Osteoblast (primary cell): ENCODE measurements at regions not wholly inside any gene's neighbourhood (a gene's known extent, or its start where the extent isn't known, plus 50 kb on each side); places are given as distances from the start of the nearest gene placed in this dataset.
"Not testable (repeated sequence)": the region's sequence is repeated elsewhere in the genome, so short reads cannot be mapped to it uniquely, and the experiment has no call there.

Source experiments
- DNase-seq: peaks from one replicate; pipeline ENCODE4 v3.0.0; 2011; ENCODE audit warnings: low spot score, mixed read lengths; ENCODE audit not compliant: insufficient read length; ENCODE audit errors: missing footprints
- H2AFZ ChIP-seq: 2 replicates; pipeline ENCODE4 v1.6.0; 2011; ENCODE audit warnings: mild to moderate bottlenecking, low read length
- H3K27ac ChIP-seq: 2 replicates; pipeline ENCODE4 v1.5.1; 2011; ENCODE audit warnings: mild to moderate bottlenecking, low read depth, low read length, moderate library complexity
- H3K27me3 ChIP-seq: 2 replicates; pipeline ENCODE4 v1.6.0; 2012; ENCODE audit warnings: mild to moderate bottlenecking, control low read depth, inconsistent platforms, low read length, moderate library complexity; ENCODE audit not compliant: insufficient read depth
- H3K36me3 ChIP-seq: 2 replicates; pipeline ENCODE4 v1.5.1; 2011; ENCODE audit warnings: mild to moderate bottlenecking, low read length, control low read depth, moderate library complexity; ENCODE audit not compliant: insufficient read depth
- H3K4me1 ChIP-seq: 2 replicates; pipeline ENCODE4 v1.5.1; 2011; ENCODE audit warnings: mild to moderate bottlenecking, low read length, control low read depth, moderate library complexity; ENCODE audit not compliant: insufficient read depth
- H3K4me2 ChIP-seq: 2 replicates; pipeline ENCODE4 v1.6.0; 2011; ENCODE audit warnings: mild to moderate bottlenecking, low read length; ENCODE audit not compliant: insufficient read depth
- H3K4me3 ChIP-seq: fragments of 200-600 bp; sonication (generic); 3 replicates; pipeline ENCODE4 v1.5.1; 2012; ENCODE audit warnings: mild to moderate bottlenecking, low read length, inconsistent platforms; ENCODE audit not compliant: insufficient read depth
- H3K79me2 ChIP-seq: 2 replicates; pipeline ENCODE4 v1.6.0; 2012; ENCODE audit warnings: mild to moderate bottlenecking, low read length, control low read depth, inconsistent platforms; ENCODE audit not compliant: insufficient read depth
- H3K9me3 ChIP-seq: 2 replicates; pipeline ENCODE4 v1.5.1; 2011; ENCODE audit warnings: low read depth, low read length, control low read depth
- H4K20me1 ChIP-seq: 2 replicates; pipeline ENCODE4 v1.6.0; 2012; ENCODE audit warnings: mild to moderate bottlenecking, low read length, control low read depth; ENCODE audit not compliant: insufficient read depth
- TF ChIP-seq, protein P1 (sequence below): IDR thresholded peaks from 2 replicates; pipeline ENCODE4 v1.5.1; 2011; ENCODE audit warnings: mild to moderate bottlenecking, low read depth, low read length, moderate library complexity; ENCODE audit errors: extremely low read depth

DNA sequence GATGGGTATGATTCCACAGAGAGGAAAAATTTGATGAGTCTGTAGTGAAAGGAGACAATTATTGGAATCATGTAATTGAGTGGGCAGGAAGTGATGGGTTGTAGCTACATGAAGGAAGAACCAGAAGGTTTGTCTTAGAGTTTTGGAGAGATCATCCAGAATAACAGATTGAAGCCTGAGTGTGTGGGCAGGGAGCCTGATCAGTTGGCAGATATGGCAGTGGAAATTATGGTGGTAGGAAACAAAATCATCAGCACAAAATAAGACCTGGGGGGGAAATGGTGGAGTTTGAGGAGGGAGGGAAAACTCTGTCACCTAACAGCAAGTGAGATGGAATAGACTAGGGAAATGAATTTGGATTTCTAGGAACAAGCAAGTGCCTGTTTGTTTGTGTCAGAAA, 606.6 kb upstream of the MAP3K7 start:
- no peak overlapping the region for H3K27ac ChIP-seq
- TF ChIP-seq, protein P1, sequence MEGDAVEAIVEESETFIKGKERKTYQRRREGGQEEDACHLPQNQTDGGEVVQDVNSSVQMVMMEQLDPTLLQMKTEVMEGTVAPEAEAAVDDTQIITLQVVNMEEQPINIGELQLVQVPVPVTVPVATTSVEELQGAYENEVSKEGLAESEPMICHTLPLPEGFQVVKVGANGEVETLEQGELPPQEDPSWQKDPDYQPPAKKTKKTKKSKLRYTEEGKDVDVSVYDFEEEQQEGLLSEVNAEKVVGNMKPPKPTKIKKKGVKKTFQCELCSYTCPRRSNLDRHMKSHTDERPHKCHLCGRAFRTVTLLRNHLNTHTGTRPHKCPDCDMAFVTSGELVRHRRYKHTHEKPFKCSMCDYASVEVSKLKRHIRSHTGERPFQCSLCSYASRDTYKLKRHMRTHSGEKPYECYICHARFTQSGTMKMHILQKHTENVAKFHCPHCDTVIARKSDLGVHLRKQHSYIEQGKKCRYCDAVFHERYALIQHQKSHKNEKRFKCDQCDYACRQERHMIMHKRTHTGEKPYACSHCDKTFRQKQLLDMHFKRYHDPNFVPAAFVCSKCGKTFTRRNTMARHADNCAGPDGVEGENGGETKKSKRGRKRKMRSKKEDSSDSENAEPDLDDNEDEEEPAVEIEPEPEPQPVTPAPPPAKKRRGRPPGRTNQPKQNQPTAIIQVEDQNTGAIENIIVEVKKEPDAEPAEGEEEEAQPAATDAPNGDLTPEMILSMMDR = no peak
- H3K9me3 ChIP-seq = no peaks in the 10 kb centered on the region
- H4K20me1 ChIP-seq = no peaks in the 10 kb centered on the region
- H3K79me2 ChIP-seq = no peaks in the 10 kb centered on the region
- no peak for DNase-seq
- H3K4me2 ChIP-seq = no peak overlapping the region
- no peak overlapping the region for H3K4me3 ChIP-seq
- H3K36me3 ChIP-seq = no peaks in the 10 kb centered on the region
- no peaks in the 10 kb centered on the region for H3K4me1 ChIP-seq
- no peak overlapping the region for H2AFZ ChIP-seq
- H3K27me3 ChIP-seq = no peaks in the 10 kb centered on the region

DNA sequence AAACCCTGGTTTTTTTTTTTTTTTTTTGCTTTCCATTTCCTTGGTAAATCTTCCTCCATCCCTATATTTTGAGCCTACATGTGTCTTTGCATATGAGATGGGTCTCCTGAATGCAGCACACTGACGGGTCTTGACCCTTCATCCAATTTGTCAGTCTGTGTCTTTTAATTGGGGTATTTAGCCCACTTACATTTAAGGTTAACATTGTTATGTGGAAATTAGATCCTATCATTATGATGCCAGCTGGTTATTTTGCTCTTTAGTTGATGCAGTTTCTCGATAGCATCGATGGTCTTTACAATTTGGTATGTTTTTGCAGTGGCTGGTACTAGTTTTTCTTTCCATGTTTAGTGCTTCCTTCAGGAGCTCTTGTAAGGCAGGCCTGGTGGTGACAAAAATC, 603.2 kb upstream of the MAP3K7 start:
- H3K36me3 ChIP-seq, H3K27ac ChIP-seq, H3K4me3 ChIP-seq, H3K4me2 ChIP-seq, H3K4me1 ChIP-seq, H3K27me3 ChIP-seq, H4K20me1 ChIP-seq, H2AFZ ChIP-seq, H3K79me2 ChIP-seq, H3K9me3 ChIP-seq, DNase-seq: not testable (repeated sequence)

DNA sequence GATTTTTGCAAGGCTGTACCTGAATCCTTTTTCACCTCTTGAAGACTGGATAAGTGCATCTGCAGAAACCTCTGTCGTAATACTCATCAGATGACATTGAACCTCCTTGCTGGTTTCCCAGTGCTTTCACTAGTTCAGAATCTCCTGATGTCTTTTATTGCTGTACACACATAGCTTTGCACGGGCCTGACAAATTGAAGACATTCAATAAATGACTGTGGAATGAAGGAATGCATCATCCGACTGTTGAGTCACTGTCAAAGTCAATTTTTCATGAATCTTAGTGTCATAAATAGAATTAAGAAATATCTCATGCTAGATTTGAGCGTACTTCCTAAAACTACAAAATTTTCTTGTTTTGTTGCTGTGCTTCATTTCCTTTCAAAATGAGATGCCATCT, 598.2 kb upstream of the MAP3K7 start:
- H3K27ac ChIP-seq = no peak overlapping the region
- H3K4me1 ChIP-seq = no peaks in the 10 kb centered on the region
- peaks cover 2% of the 10 kb centered on the region for H3K9me3 ChIP-seq
- TF ChIP-seq, protein P1 = no peak
- no peak overlapping the region for H3K4me3 ChIP-seq
- no peaks in the 10 kb centered on the region for H4K20me1 ChIP-seq
- H3K36me3 ChIP-seq = no peaks in the 10 kb centered on the region
- H3K79me2 ChIP-seq = no peaks in the 10 kb centered on the region
- H3K4me2 ChIP-seq = no peak overlapping the region
- no peaks in the 10 kb centered on the region for H3K27me3 ChIP-seq
- no peak overlapping the region for H2AFZ ChIP-seq
- no peak for DNase-seq

DNA sequence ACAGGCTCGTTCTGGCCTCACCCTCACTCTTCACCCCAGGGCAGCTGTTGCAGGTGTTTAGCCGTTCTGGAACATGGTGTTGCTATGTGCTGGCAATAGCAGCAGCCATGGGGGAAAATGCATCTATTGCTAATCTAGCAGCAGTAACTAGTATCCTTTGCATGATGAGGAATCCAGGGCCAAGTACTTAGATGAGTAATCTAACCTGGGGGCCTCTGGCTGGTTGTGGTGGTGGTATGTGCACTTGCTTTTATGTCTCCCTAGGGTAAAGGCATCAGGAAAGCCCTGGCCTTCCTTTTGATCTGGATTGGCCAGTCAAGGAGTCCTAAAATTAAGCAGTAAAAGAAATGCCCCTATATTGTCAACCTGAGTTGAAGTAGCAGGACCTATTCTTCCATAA, 594.5 kb upstream of the MAP3K7 start:
- H3K9me3 ChIP-seq = peaks cover 2% of the 10 kb centered on the region
- no peak overlapping the region for H2AFZ ChIP-seq
- no peaks in the 10 kb centered on the region for H4K20me1 ChIP-seq
- H3K36me3 ChIP-seq = no peaks in the 10 kb centered on the region
- H3K27me3 ChIP-seq = no peaks in the 10 kb centered on the region
- H3K4me3 ChIP-seq = no peak overlapping the region
- no peaks in the 10 kb centered on the region for H3K79me2 ChIP-seq
- H3K4me1 ChIP-seq = no peaks in the 10 kb centered on the region
- TF ChIP-seq, protein P1 = no peak
- DNase-seq = no peak
- no peak overlapping the region for H3K4me2 ChIP-seq
- no peak overlapping the region for H3K27ac ChIP-seq

DNA sequence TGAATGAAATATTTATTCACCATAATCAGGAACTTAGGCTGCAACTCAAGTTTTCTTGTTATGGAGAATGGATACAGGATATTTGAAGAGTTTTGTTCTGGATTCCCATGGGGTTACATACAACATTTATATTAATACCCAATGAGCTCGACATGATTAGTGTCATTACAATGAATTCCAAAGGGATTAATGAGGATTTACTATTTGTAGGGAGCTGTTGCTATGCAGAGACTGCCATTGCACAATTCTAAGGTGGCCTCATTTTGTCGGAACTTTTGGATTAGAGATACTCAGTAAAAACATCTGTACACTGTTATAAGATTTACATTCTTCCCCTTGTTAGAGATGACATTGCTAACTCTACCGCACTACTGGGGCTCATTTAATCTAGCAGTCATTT, 586.8 kb upstream of the MAP3K7 start:
- TF ChIP-seq, protein P1 = no peak
- DNase-seq = no peak

More for the DNA sequence above, 586.8 kb upstream of the MAP3K7 start:
- Histone ChIP-seq H3K4me2 (no peak overlapping the region), H3K4me3 (no peak overlapping the region), H3K36me3 (no peaks in the 10 kb centered on the region), H4K20me1 (no peaks in the 10 kb centered on the region), H3K9me3 (peaks cover 2% of the 10 kb centered on the region), H3K4me1 (no peaks in the 10 kb centered on the region), H3K27ac (no peak overlapping the region), H3K79me2 (no peaks in the 10 kb centered on the region), H3K27me3 (no peaks in the 10 kb centered on the region), H2AFZ (no peak overlapping the region)
